Testis (tissue), 2 donors: ENCODE measurements at regions not wholly inside any gene's neighbourhood (a gene's known extent, or its start where the extent isn't known, plus 50 kb on each side); places are given as distances from the start of the nearest gene placed in this dataset.

Experiments used
- POLR2A ChIP-seq: fragments of 450-650 bp; IDR thresholded peaks from one replicate; pipeline ENCODE4 v1.6.1; 2017; ENCODE audit warnings: antibody characterized with exemption, mild to moderate bottlenecking, moderate library complexity
- TF ChIP-seq, protein P1 (sequence below), 3 experiments: fragments of 450-650 bp in 2 of 3; fragments of 200-600 bp in 1 of 3; sonication (generic) in 1 of 3; IDR thresholded peaks; one replicate each; pipeline ENCODE4 v1.5.1; 2016 to 2019; ENCODE audit warnings: antibody characterized with exemption in 3 of 3, mild to moderate bottlenecking in 2 of 3, moderate library complexity in 1 of 3

DNA sequence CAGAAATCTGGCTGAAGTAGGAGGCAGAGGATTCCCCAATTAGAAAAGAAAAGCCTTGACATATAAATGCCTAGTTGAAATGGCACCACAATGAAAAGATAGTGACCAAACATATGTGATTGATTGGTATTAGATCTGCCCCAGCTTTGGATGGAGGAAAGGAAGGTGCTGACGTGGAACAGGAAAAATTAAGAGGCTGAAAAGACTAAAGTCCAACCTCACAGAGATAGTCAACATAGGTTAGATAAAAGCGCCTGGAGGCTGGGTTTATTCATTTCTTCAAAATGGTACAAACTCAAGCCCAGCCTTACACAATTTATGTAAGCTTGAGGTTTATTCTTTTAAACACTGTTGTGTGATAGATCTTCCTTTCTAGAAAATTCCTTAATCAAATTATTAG lies 129.6 kb downstream of the RPS29 start:
- TF ChIP-seq, protein P1, sequence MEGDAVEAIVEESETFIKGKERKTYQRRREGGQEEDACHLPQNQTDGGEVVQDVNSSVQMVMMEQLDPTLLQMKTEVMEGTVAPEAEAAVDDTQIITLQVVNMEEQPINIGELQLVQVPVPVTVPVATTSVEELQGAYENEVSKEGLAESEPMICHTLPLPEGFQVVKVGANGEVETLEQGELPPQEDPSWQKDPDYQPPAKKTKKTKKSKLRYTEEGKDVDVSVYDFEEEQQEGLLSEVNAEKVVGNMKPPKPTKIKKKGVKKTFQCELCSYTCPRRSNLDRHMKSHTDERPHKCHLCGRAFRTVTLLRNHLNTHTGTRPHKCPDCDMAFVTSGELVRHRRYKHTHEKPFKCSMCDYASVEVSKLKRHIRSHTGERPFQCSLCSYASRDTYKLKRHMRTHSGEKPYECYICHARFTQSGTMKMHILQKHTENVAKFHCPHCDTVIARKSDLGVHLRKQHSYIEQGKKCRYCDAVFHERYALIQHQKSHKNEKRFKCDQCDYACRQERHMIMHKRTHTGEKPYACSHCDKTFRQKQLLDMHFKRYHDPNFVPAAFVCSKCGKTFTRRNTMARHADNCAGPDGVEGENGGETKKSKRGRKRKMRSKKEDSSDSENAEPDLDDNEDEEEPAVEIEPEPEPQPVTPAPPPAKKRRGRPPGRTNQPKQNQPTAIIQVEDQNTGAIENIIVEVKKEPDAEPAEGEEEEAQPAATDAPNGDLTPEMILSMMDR (IDR thresholded peaks at IDR 0.05): no peak
- no peak for TF ChIP-seq POLR2A
